22Rv1 (cell line): ENCODE measurements at regions not wholly inside any gene's neighbourhood (a gene's known extent, or its start where the extent isn't known, plus 50 kb on each side); places are given as distances from the start of the nearest gene placed in this dataset.
A peak's percentile ranks its signal among the peaks of the same experiment; 100 is the strongest.

Experiments used
- H3K27ac ChIP-seq: fragments of 450-650 bp; 2 replicates; pipeline ENCODE4 v1.5.1; 2017
- ZFX ChIP-seq: fragments of 450-650 bp; IDR thresholded peaks from 2 replicates; pipeline ENCODE4 v1.6.1; 2017; ENCODE audit warnings: antibody characterized with exemption, borderline replicate concordance
- TF ChIP-seq, protein P1 (sequence below): fragments of 450-650 bp; IDR thresholded peaks from 2 replicates; pipeline ENCODE4 v1.5.1; 2017; ENCODE audit warnings: mild to moderate bottlenecking

DNA sequence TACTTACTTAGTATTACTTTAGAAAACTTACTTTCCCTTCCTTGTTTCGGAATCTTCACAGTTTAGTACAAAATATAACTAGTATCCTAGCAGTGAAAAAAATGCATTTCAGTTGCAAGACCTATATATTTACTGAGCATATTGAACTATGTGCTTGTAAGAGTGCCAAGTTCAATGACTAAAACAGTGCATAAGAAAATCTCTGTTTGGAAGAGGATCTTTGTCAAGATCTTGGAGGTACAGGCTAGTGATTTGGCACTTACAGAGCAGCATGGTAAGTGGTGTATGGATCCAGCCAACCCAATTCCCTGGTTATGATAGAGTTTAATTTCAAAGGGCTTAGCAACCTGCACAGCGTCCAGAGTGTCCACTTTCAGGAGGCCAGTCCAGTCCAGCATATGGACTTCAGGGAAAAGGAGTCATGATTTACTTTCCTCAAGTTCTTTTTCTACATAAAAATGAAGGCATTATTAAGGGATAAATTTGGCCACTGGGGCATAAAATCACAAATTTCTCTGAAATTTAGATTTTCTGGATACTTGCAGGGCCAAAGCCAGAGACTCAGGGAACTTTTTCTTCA, 625.8 kb upstream of the BCHE start:
- TF ChIP-seq ZFX = no peak
- TF ChIP-seq, protein P1, sequence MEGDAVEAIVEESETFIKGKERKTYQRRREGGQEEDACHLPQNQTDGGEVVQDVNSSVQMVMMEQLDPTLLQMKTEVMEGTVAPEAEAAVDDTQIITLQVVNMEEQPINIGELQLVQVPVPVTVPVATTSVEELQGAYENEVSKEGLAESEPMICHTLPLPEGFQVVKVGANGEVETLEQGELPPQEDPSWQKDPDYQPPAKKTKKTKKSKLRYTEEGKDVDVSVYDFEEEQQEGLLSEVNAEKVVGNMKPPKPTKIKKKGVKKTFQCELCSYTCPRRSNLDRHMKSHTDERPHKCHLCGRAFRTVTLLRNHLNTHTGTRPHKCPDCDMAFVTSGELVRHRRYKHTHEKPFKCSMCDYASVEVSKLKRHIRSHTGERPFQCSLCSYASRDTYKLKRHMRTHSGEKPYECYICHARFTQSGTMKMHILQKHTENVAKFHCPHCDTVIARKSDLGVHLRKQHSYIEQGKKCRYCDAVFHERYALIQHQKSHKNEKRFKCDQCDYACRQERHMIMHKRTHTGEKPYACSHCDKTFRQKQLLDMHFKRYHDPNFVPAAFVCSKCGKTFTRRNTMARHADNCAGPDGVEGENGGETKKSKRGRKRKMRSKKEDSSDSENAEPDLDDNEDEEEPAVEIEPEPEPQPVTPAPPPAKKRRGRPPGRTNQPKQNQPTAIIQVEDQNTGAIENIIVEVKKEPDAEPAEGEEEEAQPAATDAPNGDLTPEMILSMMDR = no peak
- H3K27ac ChIP-seq = no peak overlapping the region

- no peak for TF ChIP-seq ZFX
- TF ChIP-seq, protein P1 = no peak
- no peak overlapping the region for H3K27ac ChIP-seq
Observed at GRCh38 chr3:166461626-166462025, 624.4 kb upstream of the BCHE start.

DNA sequence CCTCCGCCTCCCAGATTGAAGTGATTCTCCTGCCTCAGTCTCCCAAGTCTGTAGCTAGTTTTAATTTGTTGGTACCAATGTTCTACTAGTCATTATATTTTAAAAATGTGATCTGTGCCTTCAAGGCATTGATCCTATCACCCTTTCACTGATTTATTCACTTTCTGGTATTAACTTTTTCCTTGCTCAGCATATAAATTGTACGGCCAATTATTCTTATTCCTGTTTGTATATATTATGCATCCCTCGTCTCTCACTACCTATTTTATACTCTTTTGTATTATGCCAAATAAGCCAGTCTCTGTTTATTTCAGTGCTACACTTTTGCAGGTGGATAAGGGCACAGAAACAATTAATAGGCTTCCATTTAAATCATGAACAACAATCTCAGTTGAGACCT, 620.2 kb upstream of the BCHE start:
- TF ChIP-seq, protein P1 = no peak
- TF ChIP-seq ZFX = no peak
- no peak overlapping the region for H3K27ac ChIP-seq

DNA sequence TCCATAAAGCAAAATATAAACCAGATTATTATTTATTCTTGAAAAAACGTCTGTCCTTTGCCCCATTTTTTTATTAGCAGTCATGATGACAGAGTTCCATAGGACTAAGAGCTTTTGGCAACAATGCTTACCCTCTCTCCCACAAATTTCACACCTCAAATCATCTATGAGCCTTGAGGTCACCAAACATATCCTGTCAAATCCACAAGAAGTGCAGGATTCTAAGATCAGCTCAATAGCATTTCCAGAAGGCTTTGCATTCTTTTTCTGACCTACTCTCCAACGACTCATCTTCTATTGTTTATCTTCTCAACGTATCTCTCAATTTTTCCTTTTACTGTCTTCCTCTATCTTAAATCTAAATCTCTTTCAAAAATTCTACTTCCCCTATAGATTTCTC, 619.1 kb upstream of the BCHE start:
- TF ChIP-seq ZFX = no peak
- TF ChIP-seq, protein P1 = no peak
- H3K27ac ChIP-seq = no peak overlapping the region

- TF ChIP-seq, protein P1 = no peak
- no peak overlapping the region for H3K27ac ChIP-seq
Observed at GRCh38 chr3:166455744-166456143, 618.5 kb upstream of the BCHE start.

DNA sequence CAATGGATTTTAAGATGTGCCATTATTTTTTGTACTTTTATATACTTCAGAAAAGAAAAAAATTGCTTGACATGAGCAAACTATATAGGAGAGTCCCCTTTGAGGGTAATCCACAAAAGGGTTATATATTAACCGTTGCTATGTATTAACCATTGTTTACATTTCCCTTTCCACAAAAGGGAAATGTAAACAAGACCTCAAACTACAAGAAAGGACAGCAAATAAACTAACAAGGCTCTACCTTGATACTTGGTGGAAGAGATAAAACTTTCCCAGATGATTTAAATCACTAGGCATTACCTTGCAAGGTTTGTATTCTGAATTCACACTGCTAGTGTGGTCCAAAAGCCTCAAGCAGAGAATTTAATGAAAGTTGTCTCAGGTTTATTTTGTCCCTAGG, 616.3 kb upstream of the BCHE start:
- no peak for TF ChIP-seq ZFX
- TF ChIP-seq, protein P1 = no peak
- H3K27ac ChIP-seq = peak overlapping the region; percentile 80

DNA sequence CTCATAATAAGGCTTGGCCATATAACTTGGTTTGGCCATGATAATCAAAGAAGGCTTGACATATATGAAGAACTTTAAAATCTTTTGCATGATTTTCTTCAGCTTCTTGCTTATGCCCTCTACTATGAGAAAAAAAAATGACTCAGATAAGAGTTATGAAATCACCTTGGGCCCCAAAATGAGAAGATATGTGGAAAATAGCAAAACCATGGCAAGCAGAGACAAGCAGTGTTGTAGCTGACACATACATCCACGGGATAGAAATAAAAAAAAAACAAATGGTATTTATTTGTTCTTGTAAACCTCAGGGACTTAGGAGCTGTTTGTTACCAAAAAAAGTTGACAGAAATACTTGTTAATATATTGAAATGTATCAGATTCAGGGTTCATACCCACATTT, 614.8 kb upstream of the BCHE start:
- no peak for TF ChIP-seq ZFX
- TF ChIP-seq, protein P1 = no peak
- H3K27ac ChIP-seq = no peak overlapping the region
